Parathyroid adenoma (tissue), 2 donors: ENCODE measurements at regions not wholly inside any gene's neighbourhood (a gene's known extent, or its start where the extent isn't known, plus 50 kb on each side); places are given as distances from the start of the nearest gene placed in this dataset.

Experiments
- H2AFZ ChIP-seq: fragments of 300-600 bp; sonication (generic); one replicate; pipeline ENCODE4 v1.7.0; 2017; ENCODE audit warnings: antibody characterized with exemption, mild to moderate bottlenecking
- H3K27ac ChIP-seq: fragments of 300-600 bp; sonication (generic); one replicate; pipeline ENCODE4 v1.7.0; 2017
- H3K27me3 ChIP-seq: fragments of 300-600 bp; sonication (generic); one replicate; pipeline ENCODE4 v1.7.0; 2017; ENCODE audit warnings: low read length; ENCODE audit not compliant: control insufficient read depth, insufficient read depth
- H3K36me3 ChIP-seq: fragments of 300-600 bp; sonication (generic); one replicate; pipeline ENCODE4 v1.7.0; 2017; ENCODE audit warnings: low read length; ENCODE audit not compliant: control insufficient read depth, insufficient read depth
- H3K4me1 ChIP-seq: fragments of 300-600 bp; sonication (generic); one replicate; pipeline ENCODE4 v1.7.0; 2017; ENCODE audit warnings: control low read depth
- H3K4me2 ChIP-seq: fragments of 300-600 bp; sonication (generic); one replicate; pipeline ENCODE4 v1.7.0; 2017; ENCODE audit warnings: low read length
- H3K4me3 ChIP-seq: fragments of 300-600 bp; sonication (generic); one replicate; pipeline ENCODE4 v1.7.0; 2017; ENCODE audit warnings: low read depth, low read length
- H3K79me2 ChIP-seq: fragments of 300-600 bp; sonication (generic); one replicate; pipeline ENCODE4 v1.7.0; 2017; ENCODE audit warnings: control low read depth
- H3K9ac ChIP-seq: fragments of 300-600 bp; sonication (generic); one replicate; pipeline ENCODE4 v1.7.0; 2017; ENCODE audit warnings: mild to moderate bottlenecking
- H3K9me3 ChIP-seq: fragments of 300-600 bp; sonication (generic); one replicate; pipeline ENCODE4 v1.7.0; 2017; ENCODE audit warnings: low read length; ENCODE audit not compliant: control insufficient read depth
- CTCF ChIP-seq: fragments of 300-600 bp; sonication (generic); IDR thresholded peaks from one replicate; pipeline ENCODE4 v1.7.0; 2017; ENCODE audit warnings: antibody characterized with exemption, mild to moderate bottlenecking
- donor health status: primary hyperparathyroidism.

- Histone ChIP-seq H3K4me1 (no peaks in the 10 kb centered on the region), H3K79me2 (no peaks in the 10 kb centered on the region), H3K9me3 (no peaks in the 10 kb centered on the region), H3K36me3 (no peaks in the 10 kb centered on the region), H3K4me3 (no peak overlapping the region), H3K4me2 (no peak overlapping the region), H2AFZ (no peak overlapping the region), H3K27ac (no peak overlapping the region), H3K27me3 (no peaks in the 10 kb centered on the region), H3K9ac (no peak overlapping the region)
- TF ChIP-seq CTCF: no peak
These were observed 258.9 kb downstream of the BRD1 start for GRCh38 chr22:49568751-49569285.

GRCh38 chr22:49567899-49568750 is 259.5 kb downstream of the BRD1 start:
- H3K27me3 ChIP-seq: no peaks in the 10 kb centered on the region
- no peak overlapping the region for H3K4me3 ChIP-seq
- no peak for TF ChIP-seq CTCF
- no peaks in the 10 kb centered on the region for H3K79me2 ChIP-seq
- no peak overlapping the region for H3K4me2 ChIP-seq
- H2AFZ ChIP-seq: no peak overlapping the region
- H3K9ac ChIP-seq: no peak overlapping the region
- H3K9me3 ChIP-seq: no peaks in the 10 kb centered on the region
- H3K4me1 ChIP-seq: no peaks in the 10 kb centered on the region
- H3K36me3 ChIP-seq: no peaks in the 10 kb centered on the region
- H3K27ac ChIP-seq: no peak overlapping the region

DNA sequence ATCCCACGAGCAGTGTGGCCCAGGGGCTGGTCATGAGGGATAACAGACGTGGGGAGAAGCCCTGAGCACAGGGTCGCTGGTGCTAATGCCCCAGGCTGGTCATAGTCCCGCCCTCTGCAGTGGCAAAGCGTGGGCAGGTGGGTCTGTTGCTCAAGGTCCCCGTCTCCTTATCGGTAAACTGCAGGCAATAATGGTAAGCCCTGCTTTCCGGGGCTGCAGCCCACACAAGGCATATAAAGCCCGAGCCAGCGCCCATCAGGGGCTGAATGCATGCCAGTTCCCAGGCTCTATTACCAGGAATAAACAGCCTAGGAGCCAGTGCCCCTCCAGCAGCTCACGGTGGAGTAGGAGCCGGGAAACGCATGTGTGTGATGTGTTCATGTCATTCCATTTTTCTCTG is 261.0 kb downstream of the BRD1 start:
- no peak overlapping the region for H3K4me2 ChIP-seq
- no peaks in the 10 kb centered on the region for H3K79me2 ChIP-seq
- H3K27me3 ChIP-seq: no peaks in the 10 kb centered on the region
- H3K27ac ChIP-seq: no peak overlapping the region
- no peak for TF ChIP-seq CTCF
- no peaks in the 10 kb centered on the region for H3K36me3 ChIP-seq
- H3K9ac ChIP-seq: no peak overlapping the region
- no peaks in the 10 kb centered on the region for H3K4me1 ChIP-seq
- H3K9me3 ChIP-seq: no peaks in the 10 kb centered on the region
- H3K4me3 ChIP-seq: no peak overlapping the region
- no peak overlapping the region for H2AFZ ChIP-seq

DNA sequence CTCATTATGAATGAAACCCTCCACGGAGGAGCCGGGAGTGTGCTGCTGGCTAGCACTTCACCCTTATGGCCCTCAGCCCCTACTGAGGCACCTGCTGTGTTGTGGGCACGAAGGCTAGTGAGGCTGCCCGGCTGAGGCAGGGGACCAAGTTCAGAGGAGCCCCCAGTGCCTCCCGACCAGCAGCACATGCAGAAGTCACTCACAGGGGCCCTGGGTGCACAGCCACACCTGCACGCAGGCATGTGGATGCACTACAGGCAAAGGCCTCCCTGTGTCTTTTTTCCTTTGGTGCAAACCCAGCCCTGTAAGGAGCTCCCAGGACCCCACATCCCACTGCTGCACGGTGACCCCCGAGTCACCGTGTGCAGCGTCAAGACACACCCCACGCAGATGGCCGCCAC is 261.5 kb downstream of the BRD1 start:
- Histone ChIP-seq H3K9me3 (no peaks in the 10 kb centered on the region), H3K27ac (no peak overlapping the region), H3K36me3 (no peaks in the 10 kb centered on the region), H2AFZ (no peak overlapping the region), H3K9ac (no peak overlapping the region), H3K4me3 (no peak overlapping the region), H3K4me2 (no peak overlapping the region), H3K4me1 (no peaks in the 10 kb centered on the region), H3K27me3 (no peaks in the 10 kb centered on the region), H3K79me2 (no peaks in the 10 kb centered on the region)
- TF ChIP-seq CTCF: no peak

DNA sequence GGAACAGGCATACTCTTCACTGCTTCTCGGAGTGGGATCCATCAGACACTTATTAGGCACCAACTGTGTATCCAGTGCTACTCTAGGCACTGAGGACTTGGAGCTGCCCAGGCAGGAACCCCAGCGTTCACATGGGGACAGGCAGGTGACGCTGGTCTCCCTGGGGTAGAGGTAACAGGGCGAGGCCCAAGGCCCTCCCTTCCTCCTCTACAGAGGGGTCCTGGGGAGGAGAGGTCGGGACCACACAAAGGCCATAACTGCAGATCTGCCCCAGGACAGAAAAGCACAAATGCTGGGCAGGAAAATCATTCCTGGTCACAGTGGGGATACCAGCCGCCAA is 262.2 kb downstream of the BRD1 start:
- no peak overlapping the region for H3K9ac ChIP-seq
- H3K9me3 ChIP-seq: no peaks in the 10 kb centered on the region
- no peak overlapping the region for H3K4me2 ChIP-seq
- no peaks in the 10 kb centered on the region for H3K36me3 ChIP-seq
- H3K27ac ChIP-seq: no peak overlapping the region
- H3K27me3 ChIP-seq: no peaks in the 10 kb centered on the region
- no peak for TF ChIP-seq CTCF
- H3K4me3 ChIP-seq: no peak overlapping the region
- no peak overlapping the region for H2AFZ ChIP-seq
- no peaks in the 10 kb centered on the region for H3K4me1 ChIP-seq
- no peaks in the 10 kb centered on the region for H3K79me2 ChIP-seq
